NT2/D1 (cell line): ENCODE measurements at regions not wholly inside any gene's neighbourhood (a gene's known extent, or its start where the extent isn't known, plus 50 kb on each side); places are given as distances from the start of the nearest gene placed in this dataset.

Experiments used
- YY1 ChIP-seq: IDR thresholded peaks from 2 replicates; pipeline ENCODE4 v1.6.1; 2011; ENCODE audit not compliant: insufficient read length, insufficient read depth
- ZNF274 ChIP-seq: IDR thresholded peaks from 2 replicates; pipeline ENCODE4 v1.6.1; 2011; ENCODE audit warnings: mild to moderate bottlenecking, low read depth, low read length

GRCh38 chr5:91499943-91500531, 116.9 kb upstream of the ARRDC3 start:
- no peak for TF ChIP-seq YY1
- no peak for TF ChIP-seq ZNF274
